HT1080 (cell line): ENCODE measurements at regions not wholly inside any gene's neighbourhood (a gene's known extent, or its start where the extent isn't known, plus 50 kb on each side); places are given as distances from the start of the nearest gene placed in this dataset.
"Not testable (repeated sequence)": the region's sequence is repeated elsewhere in the genome, so short reads cannot be mapped to it uniquely, and the experiment has no call there.

ENCODE experiments used
- DNase-seq: peaks from one replicate; pipeline ENCODE4 v3.0.0-alpha.2; 2015; ENCODE audit warnings: low read depth

DNA sequence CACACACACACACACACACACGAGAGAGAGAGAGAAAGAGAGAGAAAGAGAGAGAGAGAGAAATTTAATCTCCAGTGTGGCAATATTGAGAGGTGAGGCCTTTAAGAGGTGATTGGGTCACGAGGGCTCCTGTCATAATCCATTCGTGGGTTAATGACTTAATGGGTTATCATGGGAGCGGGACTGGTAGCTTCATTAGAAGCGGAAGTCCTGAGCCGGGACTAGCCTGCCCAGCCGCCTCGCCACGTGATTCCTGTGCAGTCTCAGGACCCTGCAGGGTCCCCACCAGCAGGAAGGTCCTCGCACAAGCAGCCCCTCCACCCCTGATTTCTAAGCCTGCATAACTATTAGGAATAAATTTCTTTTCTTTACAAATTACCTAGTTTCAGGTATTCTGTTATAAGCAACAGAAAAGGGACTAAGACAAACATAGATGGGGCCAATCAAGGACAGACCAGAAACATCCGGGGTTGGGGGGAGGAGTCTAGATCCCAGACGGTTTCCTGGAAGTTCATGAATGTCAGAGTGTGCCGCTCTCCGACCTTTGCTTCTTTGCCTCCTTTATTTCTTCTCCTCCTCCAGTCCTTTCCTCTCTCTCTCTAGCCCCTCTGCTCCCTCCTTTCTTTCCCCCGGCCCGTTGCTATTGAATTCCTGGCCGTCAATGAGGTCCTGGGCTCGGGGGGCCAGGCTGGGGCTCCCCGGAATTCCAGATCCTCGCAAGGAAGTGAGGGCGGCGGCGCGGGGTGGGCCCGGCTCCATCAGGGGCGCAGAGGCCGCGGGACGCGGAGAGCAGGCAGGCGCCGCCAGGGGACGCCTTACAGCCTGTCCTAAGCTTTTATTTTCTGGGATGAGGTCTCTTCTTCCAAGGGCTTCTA, 146.8 kb downstream of the CYP26A1 start:
- no peak for DNase-seq

GRCh38 chr10:93221171-93221496, 147.4 kb downstream of the CYP26A1 start:
- DNase-seq, result no peak

- no peak for DNase-seq
These were observed 147.8 kb downstream of the CYP26A1 start for GRCh38 chr10:93221521-93221920.

DNA sequence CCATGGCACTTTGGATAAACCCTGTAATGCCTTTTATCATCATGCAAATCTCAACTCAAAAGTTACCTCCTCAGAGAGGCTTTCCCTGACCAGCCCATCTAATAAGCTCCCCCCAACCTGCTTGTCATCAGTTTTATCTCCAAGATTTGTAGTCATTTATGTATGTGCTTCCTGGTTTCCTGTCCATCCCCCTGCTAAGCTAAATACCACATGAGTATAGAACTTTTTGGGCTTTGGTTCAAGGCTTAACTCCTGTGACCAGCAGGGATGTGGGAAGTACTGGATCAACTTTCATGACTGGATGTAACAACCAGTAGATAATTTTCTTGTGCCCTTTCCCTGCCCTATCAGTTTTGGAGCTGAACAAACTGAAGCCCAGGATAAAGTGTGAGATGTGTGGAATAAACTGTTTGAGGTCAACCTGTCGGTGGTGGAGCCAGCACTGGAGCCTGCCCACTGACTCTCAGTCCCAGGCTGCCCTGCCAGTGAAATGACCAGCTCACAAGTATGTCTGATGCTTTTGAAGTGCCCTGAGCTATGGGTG, 148.6 kb downstream of the CYP26A1 start:
- DNase-seq, result no peak

GRCh38 chr10:93222876-93223275, 149.2 kb downstream of the CYP26A1 start:
- DNase-seq, result no peak

GRCh38 chr10:93223336-93223735, 149.6 kb downstream of the CYP26A1 start:
- DNase-seq, result no peak

DNA sequence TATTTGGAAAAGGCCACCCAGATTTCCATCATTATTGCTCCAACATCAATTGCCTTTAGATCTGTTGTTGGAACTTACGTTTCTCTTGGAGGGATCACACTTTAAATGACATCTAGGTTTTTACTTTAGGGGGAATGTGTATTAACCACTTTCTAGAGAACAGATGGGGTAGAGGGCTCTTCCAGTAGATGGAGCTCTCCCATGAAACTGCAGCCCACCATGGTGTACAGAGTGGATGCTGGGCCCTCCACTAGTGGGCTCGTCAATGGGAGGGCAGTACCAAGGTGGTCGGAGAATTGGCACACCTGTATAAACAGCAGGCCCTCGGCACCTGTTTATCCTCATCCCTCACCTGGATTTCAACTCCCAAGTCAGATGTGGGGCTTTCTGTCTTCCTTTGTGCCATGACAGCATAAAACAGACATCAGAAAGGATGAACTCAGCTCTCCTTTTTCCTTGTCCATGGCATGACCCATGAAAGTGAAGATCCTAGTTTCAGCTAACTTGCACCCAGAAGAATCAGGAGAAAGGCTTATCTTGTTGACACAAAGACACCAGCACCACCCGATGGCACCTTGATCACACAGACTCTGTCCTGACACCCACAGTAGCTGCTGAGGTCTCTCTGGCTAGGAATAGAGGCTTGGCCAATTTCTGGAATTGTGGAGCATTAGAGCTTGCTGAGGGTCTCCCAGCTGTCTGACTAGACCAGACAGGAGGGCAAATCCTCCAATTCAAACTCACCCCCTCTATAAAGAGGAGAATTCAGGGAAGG, 150.5 kb downstream of the CYP26A1 start:
- DNase-seq, result no peak

DNA sequence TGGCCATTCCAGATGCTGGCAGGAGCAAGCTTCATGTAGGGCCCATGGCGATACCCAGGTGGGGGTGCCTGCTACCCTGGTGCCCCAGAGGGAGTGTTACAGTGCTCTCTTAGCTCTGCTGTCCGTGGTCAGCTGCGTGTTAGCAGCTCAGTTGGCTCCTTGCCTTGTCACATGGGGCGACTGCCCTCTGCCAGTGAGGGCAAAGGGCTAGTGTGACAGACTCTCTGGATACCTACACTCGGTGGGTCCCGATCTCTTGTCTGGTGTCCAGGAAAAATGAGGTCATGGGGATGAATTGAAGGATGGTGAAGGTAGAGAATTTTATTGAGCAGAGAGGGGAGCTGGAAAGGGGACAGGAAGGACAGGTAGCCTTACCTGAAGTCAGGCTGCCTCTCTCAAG, 152.2 kb downstream of the CYP26A1 start:
- no peak for DNase-seq

DNA sequence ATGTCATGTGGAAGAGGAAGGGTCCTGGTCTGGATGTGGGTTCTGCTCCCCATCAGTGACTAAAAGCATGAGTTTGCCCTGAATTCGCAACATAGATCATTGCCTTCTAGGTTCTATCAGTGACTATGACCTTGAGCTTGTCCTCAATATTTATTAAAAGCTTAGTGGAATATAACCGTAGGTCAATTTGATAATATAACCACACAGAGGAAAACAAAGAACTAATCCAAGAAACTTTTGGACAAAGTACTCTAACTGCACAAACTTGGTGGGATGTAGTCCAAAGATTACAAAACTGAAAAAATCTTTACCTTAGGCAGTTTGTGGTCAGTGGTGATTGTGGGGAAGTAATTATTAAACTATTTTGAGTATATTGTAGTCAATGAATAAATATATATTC, 152.9 kb downstream of the CYP26A1 start:
- no peak for DNase-seq

GRCh38 chr10:93230596-93230995, 156.9 kb downstream of the CYP26A1 start:
- not testable (repeated sequence) for DNase-seq

- DNase-seq, result not testable (repeated sequence)
These were observed 158.5 kb downstream of the CYP26A1 start for GRCh38 chr10:93232159-93232558.

- DNase-seq, result not testable (repeated sequence)
These were observed 161.2 kb downstream of the CYP26A1 start for GRCh38 chr10:93234940-93235339.

GRCh38 chr10:93235686-93236085, 162.0 kb downstream of the CYP26A1 start:
- DNase-seq, result peak; percentile 24

- DNase-seq, result no peak
These were observed 162.8 kb downstream of the CYP26A1 start for GRCh38 chr10:93236393-93237040.

- no peak for DNase-seq
These were observed 171.5 kb downstream of the CYP26A1 start for GRCh38 chr10:93245147-93245546.

DNA sequence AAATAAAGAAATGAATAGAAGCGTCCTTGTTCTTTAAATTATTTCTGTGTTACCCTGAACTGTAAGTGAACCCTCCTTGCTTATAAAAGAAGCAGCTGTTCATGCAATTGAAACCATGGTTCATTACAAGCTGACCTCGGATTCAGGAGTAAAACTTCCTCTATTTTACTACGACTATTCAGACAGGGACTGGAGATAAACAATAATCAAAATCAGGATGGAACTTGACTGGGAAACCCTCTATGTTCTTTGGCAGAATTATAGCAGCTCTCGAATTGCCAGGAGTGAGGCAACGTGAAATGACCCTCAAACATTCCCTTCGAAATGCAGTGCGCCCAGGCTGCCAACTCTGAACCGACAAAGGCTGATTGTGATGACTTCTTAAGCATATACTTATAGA, 172.1 kb downstream of the CYP26A1 start:
- no peak for DNase-seq

DNA sequence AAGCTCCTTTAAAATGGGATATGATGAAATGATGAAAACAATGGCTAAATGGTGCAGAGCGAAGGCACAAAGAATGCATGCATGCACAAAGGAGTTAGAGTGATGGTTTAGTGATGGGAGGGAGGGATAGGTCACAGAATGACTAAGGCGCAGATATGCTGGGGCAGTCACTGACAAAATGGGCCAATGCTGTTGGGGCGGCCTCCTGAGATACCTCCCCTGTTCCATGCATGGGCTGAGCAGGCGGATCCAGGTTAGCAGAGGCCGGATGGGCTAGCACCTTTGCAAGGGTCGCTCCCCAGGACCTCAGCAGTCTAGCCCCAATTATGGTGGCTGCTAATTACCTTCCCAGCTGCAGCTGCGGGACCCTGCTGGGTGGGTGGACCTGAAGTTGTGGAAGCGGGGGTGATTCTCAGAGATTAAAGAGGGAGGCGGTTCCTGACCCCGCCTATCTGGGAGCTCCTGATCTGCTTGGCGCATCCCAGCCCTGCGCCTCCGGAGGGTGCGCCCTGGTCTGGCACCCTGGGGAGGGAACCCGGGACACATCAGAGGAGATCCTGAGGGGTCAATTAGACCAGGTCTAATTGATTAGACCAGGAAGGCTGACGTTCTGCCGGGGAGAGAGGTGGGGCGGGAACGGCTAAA, 175.0 kb downstream of the CYP26A1 start:
- no peak for DNase-seq

DNA sequence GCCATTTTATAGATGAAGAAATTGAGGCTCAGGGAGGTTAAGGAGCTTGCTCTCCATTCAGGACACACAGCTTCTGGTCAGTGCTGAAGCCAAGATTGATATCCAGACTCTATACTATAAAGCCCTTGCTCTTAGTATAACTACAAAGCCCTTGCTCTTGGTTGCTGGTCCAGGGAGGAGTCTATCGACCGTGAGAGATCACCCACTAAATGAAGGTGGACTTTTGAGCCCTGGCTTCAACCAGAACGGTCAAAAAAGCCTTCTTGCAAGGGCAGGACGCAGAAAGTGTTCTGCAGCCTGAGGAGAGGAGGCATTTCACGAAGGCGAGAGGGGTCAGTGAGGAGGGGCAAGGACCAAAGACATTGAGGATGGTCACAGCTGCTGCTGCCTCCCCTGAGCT, 176.3 kb downstream of the CYP26A1 start:
- no peak for DNase-seq

DNA sequence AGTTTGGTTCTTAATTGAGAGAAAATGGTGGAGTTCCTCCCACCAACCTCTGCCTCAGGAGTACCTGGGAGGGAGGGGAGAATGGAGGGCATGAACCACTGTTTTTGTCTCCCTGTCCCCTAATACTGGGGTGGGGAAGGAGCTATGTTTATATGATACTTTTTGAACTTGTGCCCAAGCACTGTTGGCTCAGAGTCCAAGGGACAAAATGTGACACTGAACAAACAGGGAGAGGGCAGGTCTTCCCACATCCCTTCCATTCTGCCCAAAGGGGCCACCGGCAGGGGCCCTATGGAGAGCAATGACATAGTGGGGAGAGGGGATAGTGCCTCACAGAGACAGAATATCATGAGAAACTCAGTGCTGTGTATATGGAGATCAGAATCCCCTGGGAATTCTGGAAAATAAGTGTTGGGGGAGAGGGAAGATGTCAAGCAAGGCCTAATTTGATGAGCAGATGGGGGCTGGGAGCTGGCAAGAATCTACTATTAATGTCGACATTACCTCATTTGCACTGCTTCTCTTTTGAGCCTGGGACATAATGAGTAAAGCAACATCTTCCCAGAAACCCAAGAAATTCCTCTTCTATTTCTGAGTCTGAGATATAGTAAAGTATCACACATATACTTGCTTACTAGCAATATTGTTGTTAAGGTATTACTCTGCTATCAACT, 180.6 kb downstream of the CYP26A1 start:
- DNase-seq, result no peak

DNA sequence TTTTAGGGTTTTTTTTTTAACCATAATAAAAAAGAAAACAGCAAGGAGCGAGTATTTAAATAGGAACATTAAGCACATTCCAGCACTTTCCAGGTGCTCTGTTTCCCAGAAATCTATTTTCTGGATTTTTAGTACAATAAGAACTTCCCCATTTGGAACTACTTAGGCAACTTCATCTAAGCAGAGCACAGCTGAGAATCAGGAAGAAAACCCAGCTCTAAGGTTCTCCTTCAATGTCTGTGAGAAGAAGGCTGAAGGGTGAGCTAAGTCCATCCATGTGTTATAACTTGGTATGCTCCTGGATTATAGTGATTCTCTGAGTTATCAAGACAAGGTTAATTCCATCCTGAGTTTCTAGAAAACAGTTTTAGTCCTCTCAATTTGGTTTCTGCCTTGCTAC, 181.9 kb downstream of the CYP26A1 start:
- DNase-seq, result no peak
